ENCODE measurements at regions not wholly inside any gene's neighbourhood (a gene's known extent, or its start where the extent isn't known, plus 50 kb on each side); places are given as distances from the start of the nearest gene placed in this dataset.

DNA sequence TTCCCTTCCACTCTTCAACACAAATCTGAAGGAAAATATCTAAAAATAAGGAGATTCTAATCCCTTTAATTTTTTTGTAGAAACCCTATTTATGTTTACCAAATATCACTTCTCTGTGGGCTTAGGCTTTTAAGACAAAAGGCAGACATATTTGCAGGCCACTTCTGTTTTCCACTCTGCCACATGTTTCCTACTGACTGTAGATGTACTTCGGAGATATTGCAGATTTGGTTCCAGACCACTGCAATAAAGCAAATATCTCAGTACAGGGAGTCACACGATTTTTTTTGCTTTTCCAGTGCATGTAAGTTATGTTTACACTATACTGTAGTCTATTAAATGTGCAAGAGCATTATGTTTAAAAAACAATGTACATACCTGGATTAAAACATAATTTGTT is 219.0 kb downstream of the SREK1 start:
- no peak for TF ChIP-seq CTCF (IDR thresholded peaks at IDR 0.05; ENCODE audit: low read depth, low read length)
- no peak for TF ChIP-seq POLR2A (IDR thresholded peaks at IDR 0.05; ENCODE audit: extremely low read depth, insufficient read length)
- TF ChIP-seq, protein P1, sequence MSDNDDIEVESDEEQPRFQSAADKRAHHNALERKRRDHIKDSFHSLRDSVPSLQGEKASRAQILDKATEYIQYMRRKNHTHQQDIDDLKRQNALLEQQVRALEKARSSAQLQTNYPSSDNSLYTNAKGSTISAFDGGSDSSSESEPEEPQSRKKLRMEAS (IDR thresholded peaks at IDR 0.05; ENCODE audit: low read depth, low read length), result no peak
- no peak for TF ChIP-seq MYC (IDR thresholded peaks at IDR 0.05; ENCODE audit: low read depth, low read length)

All from NB4 (cell line).